Lung (tissue), 11 donors: ENCODE measurements at regions not wholly inside any gene's neighbourhood (a gene's known extent, or its start where the extent isn't known, plus 50 kb on each side); places are given as distances from the start of the nearest gene placed in this dataset.

Experiments
- ATAC-seq: fragments of 200-7000 bp; cut with Tn5 transposase; one replicate; pipeline ENCODE4 v1.9.1; 2020; ENCODE audit warnings: moderate number of reproducible peaks; ENCODE audit not compliant: insufficient read depth, low FRiP score
- DNase-seq, 3 donors: peaks; one replicate each; pipeline ENCODE4 v3.0.0-alpha.2; 2013 to 2017
- H3K27ac ChIP-seq, 2 donors: one replicate each; pipeline ENCODE4 v1.5.1; 2013; ENCODE audit warnings: mild to moderate bottlenecking in 2 of 2, moderate library complexity in 2 of 2, control low read depth in 1 of 2, inconsistent platforms in 1 of 2, low read depth in 1 of 2, low read length in 1 of 2
- H3K27me3 ChIP-seq, 3 donors: one replicate each; pipeline ENCODE4 v1.5.1; 2013; ENCODE audit warnings: low read length in 2 of 3; ENCODE audit not compliant: control insufficient read depth in 3 of 3, insufficient read depth in 3 of 3
- H3K36me3 ChIP-seq, 4 donors: one replicate each; pipeline ENCODE4 v1.5.1; 2013; ENCODE audit warnings: low read length in 4 of 4, mild to moderate bottlenecking in 1 of 4, moderate library complexity in 1 of 4; ENCODE audit not compliant: control insufficient read depth in 4 of 4, insufficient read depth in 4 of 4
- H3K4me1 ChIP-seq, 5 donors: one replicate each; pipeline ENCODE4 v1.5.1; 2013; ENCODE audit warnings: low read length in 5 of 5, mild to moderate bottlenecking in 2 of 5, moderate library complexity in 1 of 5; ENCODE audit not compliant: control insufficient read depth in 5 of 5, insufficient read depth in 5 of 5
- H3K4me3 ChIP-seq: one replicate; pipeline ENCODE4 v1.5.1; 2013; ENCODE audit warnings: mild to moderate bottlenecking, control low read depth, moderate library complexity
- H3K9ac ChIP-seq, 2 donors: one replicate each; pipeline ENCODE4 v1.5.1; 2013; ENCODE audit warnings: low read length in 2 of 2, control low read depth in 1 of 2; ENCODE audit not compliant: insufficient read depth in 1 of 2
- H3K9me3 ChIP-seq, 4 donors: one replicate each; pipeline ENCODE4 v1.5.1; 2013; ENCODE audit warnings: low read length in 3 of 4, mild to moderate bottlenecking in 1 of 4, moderate library complexity in 1 of 4; ENCODE audit not compliant: control insufficient read depth in 4 of 4, insufficient read depth in 3 of 4
- WGBS, 2 donors: extraction: QIAGEN DNeasy Blood & Tissue Kit; methylation state at CpG; one replicate each; pipeline ENCODE4 v1.1.7; 2013; 5-methylcytosine and 5-hydroxymethylcytosine counted together
- TF ChIP-seq, protein P1 (sequence below): IDR thresholded peaks from 2 replicates; pipeline ENCODE4 v1.5.1; 2012; ENCODE audit warnings: mild to moderate bottlenecking; ENCODE audit errors: control extremely low read depth, extremely low read depth
- donor health status: control.
- donor health status: control.
- donor health status: Bipolar disorder and iron deficiency.
- donor health status: healthy.
- donor health status: DM: yes; HTN: yes; CAD: no.

DNA sequence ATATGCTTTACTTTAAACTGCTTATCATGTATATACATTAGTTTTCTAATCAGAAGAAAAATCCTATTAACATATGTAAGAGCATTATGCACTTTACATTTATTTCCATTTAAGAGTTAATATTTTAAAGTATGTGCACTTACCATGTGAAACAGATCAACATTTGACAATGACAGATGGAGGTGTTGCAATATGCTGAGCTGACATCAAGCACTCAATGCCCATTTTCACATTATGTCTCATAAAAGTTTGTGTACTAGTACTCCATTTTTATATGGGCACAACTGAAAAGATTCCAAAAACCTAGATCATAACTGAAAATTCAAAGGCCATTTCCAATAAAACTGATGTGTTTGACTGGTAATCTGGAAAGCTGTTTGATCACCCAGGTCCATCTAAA lies 420.9 kb upstream of the SOX9 start:
- Histone ChIP-seq H3K36me3 (no peaks in the 10 kb centered on the region), H3K4me3 (no peak overlapping the region), H3K27me3 (no peaks in the 10 kb centered on the region), H3K9ac (no peak overlapping the region), H3K27ac (no peak overlapping the region), H3K4me1 (no peaks in the 10 kb centered on the region), H3K9me3 (no peaks in the 10 kb centered on the region)
- no peak for ATAC-seq
- TF ChIP-seq, protein P1, sequence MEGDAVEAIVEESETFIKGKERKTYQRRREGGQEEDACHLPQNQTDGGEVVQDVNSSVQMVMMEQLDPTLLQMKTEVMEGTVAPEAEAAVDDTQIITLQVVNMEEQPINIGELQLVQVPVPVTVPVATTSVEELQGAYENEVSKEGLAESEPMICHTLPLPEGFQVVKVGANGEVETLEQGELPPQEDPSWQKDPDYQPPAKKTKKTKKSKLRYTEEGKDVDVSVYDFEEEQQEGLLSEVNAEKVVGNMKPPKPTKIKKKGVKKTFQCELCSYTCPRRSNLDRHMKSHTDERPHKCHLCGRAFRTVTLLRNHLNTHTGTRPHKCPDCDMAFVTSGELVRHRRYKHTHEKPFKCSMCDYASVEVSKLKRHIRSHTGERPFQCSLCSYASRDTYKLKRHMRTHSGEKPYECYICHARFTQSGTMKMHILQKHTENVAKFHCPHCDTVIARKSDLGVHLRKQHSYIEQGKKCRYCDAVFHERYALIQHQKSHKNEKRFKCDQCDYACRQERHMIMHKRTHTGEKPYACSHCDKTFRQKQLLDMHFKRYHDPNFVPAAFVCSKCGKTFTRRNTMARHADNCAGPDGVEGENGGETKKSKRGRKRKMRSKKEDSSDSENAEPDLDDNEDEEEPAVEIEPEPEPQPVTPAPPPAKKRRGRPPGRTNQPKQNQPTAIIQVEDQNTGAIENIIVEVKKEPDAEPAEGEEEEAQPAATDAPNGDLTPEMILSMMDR, result no peak
- DNase-seq, result no peak

DNA sequence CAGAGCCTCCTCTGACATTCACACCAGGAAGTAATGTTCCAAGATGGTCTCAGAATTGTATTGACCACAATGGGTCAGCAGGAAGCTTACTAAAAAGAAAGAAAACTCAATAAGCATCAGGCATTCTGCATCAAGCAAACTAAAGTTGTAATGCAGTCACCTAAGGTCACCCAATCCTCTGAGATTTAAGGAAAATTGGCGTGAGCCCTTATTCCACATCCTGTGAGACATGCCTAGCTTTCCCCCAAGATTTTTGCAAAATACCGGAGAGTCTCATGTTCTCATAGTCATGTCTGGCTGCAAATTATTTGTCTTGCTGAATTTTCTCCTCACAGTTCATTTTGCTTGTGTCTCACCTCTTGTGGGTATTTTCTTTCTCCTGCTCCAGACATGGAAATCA lies 417.1 kb upstream of the SOX9 start:
- Histone ChIP-seq H3K36me3 (no peaks in the 10 kb centered on the region), H3K4me3 (no peak overlapping the region), H3K9me3 (no peaks in the 10 kb centered on the region), H3K9ac (no peak overlapping the region), H3K27me3 (no peaks in the 10 kb centered on the region), H3K4me1 (no peaks in the 10 kb centered on the region), H3K27ac (no peak overlapping the region)
- TF ChIP-seq, protein P1, result no peak
- WGBS, 2 donors, result 85 to 90% methylated on average over 2 of the region's 2 CpGs
- ATAC-seq, result no peak
- DNase-seq, result no peak

DNA sequence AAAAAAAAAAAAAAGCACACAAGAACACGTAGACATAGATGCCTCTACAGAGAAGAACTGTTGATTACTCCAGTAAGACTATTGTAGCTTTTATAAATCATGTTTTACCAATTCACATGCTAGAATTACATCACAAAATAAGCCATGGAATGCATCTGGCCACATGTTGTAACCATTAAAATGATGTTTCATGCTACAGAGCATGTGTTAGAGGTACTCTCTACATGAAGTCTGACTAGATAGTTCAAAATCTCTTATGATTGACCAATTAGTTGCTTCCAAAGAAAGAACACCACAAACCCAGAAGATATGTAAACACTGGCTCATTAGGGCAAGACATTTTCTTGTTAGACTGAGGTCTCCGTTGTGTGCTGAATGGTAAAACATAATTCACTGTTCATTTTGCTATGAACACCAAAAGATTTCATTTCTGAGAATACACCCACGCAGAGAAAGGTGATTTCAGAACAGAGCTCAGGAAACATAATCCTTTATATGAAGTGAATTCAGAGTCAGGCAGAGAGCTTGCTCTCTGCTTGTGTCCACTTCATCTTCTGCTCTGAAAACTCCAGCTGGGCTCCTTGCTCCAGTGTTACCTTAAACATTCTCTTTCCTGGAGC lies 411.4 kb upstream of the SOX9 start:
- Histone ChIP-seq H3K4me1 (no peaks in the 10 kb centered on the region), H3K27ac (no peak overlapping the region), H3K36me3 (no peaks in the 10 kb centered on the region), H3K9me3 (no peaks in the 10 kb centered on the region), H3K4me3 (no peak overlapping the region), H3K27me3 (no peaks in the 10 kb centered on the region), H3K9ac (no peak overlapping the region)
- WGBS, 2 donors, result 80 to 89% methylated on average over 3 of the region's 3 CpGs
- no peak for ATAC-seq
- TF ChIP-seq, protein P1, result no peak
- no peak for DNase-seq

DNA sequence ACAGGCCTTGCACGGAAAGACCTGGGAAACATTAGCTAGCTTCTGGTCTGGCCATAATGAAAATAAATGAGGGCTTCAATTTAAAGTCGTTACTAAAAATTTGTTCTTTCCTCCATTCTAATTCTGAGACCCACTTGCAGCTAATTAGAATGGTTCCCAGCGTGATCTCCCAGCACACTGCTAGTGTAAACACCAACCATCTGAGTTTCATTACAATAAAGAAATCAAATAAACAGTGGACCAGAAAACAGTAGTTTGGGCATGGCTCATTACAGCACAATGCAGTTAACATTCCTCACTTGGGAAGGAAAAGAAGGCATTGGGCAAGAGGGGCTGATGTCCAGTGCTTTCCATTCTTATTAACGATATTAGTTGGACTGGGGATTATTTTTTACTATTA lies 410.9 kb upstream of the SOX9 start:
- no peak overlapping the region for H3K27ac ChIP-seq
- no peaks in the 10 kb centered on the region for H3K27me3 ChIP-seq
- DNase-seq (no peak), ATAC-seq (no peak)
- no peaks in the 10 kb centered on the region for H3K36me3 ChIP-seq
- H3K4me3 ChIP-seq, result no peak overlapping the region
- 73% methylated on average over 4 of the region's 4 CpGs for WGBS, 2 donors
- no peak overlapping the region for H3K9ac ChIP-seq
- H3K4me1 ChIP-seq, result no peaks in the 10 kb centered on the region
- H3K9me3 ChIP-seq, result no peaks in the 10 kb centered on the region
- TF ChIP-seq, protein P1, result no peak
